ENCODE measurements at regions not wholly inside any gene's neighbourhood (a gene's known extent, or its start where the extent isn't known, plus 50 kb on each side); places are given as distances from the start of the nearest gene placed in this dataset.
"Not testable (repeated sequence)": the region's sequence is repeated elsewhere in the genome, so short reads cannot be mapped to it uniquely, and the experiment has no call there.

DNA sequence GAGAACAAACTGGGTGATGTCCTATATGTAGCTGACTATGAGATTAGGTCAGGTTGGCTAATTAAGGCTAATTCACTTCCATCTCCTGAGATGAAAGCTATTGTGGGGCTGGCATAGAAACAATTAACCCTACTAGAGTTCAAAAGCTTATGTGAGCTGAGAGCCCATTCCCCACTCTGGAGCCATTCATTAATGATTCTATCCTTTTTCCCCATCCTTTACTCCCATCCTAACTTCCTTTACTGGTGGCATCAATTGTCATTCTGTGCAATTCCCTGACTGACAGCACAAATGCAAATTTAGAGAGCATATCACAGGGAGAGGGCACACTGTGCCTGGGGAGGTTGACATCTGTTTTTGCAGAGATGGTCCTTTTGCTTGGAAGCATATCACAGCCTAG, 103.9 kb downstream of the URB2 start:
- H3K4me3 ChIP-seq (ENCODE audit: low read depth, low read length), result no peak overlapping the region
- TF ChIP-seq, protein P1, sequence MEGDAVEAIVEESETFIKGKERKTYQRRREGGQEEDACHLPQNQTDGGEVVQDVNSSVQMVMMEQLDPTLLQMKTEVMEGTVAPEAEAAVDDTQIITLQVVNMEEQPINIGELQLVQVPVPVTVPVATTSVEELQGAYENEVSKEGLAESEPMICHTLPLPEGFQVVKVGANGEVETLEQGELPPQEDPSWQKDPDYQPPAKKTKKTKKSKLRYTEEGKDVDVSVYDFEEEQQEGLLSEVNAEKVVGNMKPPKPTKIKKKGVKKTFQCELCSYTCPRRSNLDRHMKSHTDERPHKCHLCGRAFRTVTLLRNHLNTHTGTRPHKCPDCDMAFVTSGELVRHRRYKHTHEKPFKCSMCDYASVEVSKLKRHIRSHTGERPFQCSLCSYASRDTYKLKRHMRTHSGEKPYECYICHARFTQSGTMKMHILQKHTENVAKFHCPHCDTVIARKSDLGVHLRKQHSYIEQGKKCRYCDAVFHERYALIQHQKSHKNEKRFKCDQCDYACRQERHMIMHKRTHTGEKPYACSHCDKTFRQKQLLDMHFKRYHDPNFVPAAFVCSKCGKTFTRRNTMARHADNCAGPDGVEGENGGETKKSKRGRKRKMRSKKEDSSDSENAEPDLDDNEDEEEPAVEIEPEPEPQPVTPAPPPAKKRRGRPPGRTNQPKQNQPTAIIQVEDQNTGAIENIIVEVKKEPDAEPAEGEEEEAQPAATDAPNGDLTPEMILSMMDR (IDR thresholded peaks at IDR 0.05; ENCODE audit: low read depth, low read length), result no peak

DNA sequence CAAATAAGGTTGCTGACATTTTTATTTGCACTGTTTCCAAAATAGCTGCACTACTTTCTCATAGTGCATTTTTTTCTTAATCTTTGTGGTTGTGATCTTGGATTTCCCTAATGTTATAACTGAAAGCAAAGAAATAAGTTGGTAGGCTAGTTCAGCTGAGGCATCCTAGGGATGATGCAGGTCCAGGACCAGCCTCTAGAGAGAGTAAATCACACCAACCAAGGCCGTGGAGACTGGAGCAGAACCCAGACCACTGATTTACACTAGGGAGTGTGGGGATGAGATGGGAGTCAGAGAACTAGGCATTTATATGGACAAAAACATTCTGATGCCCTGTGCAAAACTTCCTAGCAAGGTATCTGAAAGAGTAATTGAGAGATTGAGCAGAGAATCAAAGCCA, 104.5 kb downstream of the URB2 start:
- no peak overlapping the region for H3K4me3 ChIP-seq (ENCODE audit: low read depth, low read length)
- TF ChIP-seq, protein P1 (IDR thresholded peaks at IDR 0.05; ENCODE audit: low read depth, low read length), result no peak

DNA sequence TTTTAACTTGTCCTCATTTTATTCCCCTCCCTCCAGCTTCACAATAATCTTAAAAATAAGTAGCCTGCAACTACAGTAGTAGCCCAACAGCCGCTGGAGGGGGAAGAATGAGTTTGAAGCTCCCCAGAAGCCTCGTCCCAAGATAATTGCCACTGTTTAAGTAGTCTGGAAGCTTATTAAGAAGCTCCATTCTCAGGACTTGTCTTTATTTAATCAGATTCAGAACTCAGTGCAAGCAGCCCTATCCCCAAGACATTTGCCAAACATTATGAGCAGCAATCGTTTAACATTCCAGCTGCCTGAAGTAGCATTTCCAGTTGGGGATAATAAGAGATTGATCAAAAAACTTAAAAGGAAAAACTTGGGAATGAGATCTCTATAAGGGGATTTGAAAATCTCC, 106.0 kb downstream of the URB2 start:
- TF ChIP-seq, protein P1 (IDR thresholded peaks at IDR 0.05; ENCODE audit: low read depth, low read length), result no peak
- H3K4me3 ChIP-seq (ENCODE audit: low read depth, low read length), result no peak overlapping the region

DNA sequence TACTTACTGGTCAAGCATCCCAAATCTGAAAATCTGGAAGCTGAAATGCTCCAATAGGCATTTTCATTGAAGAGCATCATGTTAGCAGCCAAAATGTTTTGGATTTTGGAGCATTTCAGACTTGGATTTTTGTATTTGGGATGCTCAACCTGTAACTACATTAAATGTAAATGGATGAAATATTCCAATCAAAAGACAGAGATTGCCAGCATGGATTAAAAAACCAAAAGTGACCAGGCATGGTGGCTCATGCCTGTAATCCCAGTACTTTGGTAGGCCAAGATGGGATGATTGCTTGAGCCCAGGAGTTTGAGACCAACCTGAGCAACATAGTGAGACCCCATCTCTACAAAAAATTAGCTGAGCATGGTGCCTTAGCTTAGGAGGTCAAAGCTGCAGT, 110.3 kb downstream of the URB2 start:
- H3K4me3 ChIP-seq (ENCODE audit: low read depth, low read length), result no peak overlapping the region
- TF ChIP-seq, protein P1 (IDR thresholded peaks at IDR 0.05; ENCODE audit: low read depth, low read length), result no peak

DNA sequence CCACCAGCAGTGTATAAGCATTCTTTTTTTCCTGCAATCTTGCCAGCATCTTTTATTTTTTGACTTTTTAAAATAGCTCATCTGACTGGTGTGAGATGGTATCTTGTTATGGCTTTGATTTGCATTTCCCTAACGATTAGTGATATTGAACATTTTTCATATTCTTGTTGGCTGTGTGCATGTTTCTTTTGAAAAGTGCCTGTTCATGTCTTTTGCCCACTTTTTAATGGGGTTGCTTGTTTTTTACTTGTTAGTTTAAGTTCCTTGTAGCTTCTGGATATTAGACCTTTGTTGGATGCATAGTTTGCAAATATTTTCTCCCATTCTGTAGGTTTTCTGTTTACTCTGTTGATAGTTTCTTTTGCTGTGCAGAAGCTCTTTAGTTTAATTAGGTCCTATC, 116.6 kb downstream of the URB2 start:
- H3K4me3 ChIP-seq (ENCODE audit: low read depth, low read length), result not testable (repeated sequence)

DNA sequence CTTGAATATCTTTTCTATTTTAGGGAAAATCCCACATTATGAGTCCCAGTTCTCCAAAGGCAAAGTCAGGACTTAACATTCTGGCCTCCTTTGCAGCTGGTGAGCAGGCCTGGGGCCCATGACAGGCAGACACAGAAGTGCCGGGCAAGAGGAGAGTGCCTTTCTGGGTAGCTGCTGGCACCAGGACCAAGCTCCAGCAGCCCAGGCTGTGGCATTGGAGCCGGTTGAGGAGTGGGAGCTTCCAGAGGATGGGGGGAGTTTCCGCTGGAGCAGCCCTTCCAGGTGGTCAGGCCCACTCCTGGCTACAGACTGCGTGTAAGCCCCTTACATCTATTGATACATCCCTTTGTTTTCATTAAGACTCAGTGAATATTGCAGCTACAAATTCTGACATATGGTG, 123.9 kb downstream of the URB2 start:
- TF ChIP-seq, protein P1 (IDR thresholded peaks at IDR 0.05; ENCODE audit: low read depth, low read length), result no peak

DNA sequence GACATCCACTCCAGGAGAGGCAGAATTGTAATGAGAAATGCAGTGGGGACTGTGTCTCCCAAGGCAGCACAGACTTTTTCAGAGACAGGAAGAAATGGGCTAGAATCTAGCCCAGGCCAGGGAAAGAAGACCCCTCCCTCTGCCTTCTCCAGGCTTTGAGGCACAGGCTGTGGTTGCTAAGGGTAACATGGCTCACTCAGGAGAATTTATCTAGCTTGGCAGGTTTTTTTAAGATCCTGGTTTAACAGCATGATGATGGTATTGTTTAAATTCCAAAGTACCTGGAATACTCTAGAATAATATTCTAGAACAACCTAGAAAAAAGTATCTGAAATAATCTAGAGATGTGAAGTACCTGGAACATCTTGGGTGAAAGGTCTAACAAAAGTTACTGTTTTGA, 125.6 kb downstream of the URB2 start:
- TF ChIP-seq, protein P1 (IDR thresholded peaks at IDR 0.05; ENCODE audit: low read depth, low read length), result no peak
- no peak overlapping the region for H3K4me3 ChIP-seq (ENCODE audit: low read depth, low read length)

More for the DNA sequence above, 123.9 kb downstream of the URB2 start:
- H3K4me3 ChIP-seq (ENCODE audit: low read depth, low read length), result no peak overlapping the region

DNA sequence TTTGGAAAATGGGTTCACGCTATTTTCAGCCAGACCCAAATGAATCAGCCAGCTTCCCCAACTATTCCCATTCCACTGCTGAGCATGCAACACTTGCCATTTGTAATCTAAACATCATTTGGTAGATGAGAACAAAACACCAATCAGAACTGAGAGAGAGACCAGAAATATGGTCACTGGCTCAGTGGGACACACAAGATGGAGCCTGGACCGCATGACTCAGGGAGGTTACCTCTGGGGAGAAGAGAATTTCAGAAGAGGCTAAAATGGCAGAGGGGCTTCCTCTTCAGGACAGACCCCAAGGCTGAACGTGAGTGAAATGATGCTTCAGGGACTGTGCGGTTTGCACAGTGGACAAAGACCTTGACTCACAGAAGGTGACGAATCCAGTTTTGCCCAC, 126.6 kb downstream of the URB2 start:
- no peak overlapping the region for H3K4me3 ChIP-seq (ENCODE audit: low read depth, low read length)
- TF ChIP-seq, protein P1 (IDR thresholded peaks at IDR 0.05; ENCODE audit: low read depth, low read length), result no peak

Measured in WI38 (cell line).